Liver (tissue), 8 donors: ENCODE measurements at regions not wholly inside any gene's neighbourhood (a gene's known extent, or its start where the extent isn't known, plus 50 kb on each side); places are given as distances from the start of the nearest gene placed in this dataset.
"Not testable (repeated sequence)": the region's sequence is repeated elsewhere in the genome, so short reads cannot be mapped to it uniquely, and the experiment has no call there.

Source experiments
- DNase-seq: peaks from one replicate; pipeline ENCODE4 v3.0.0-alpha.2; 2017; ENCODE audit warnings: low spot score
- H3K27ac ChIP-seq, 2 donors: one replicate each; pipeline ENCODE4 v1.7.0; 2013; ENCODE audit warnings: inconsistent platforms in 2 of 2, low read length in 2 of 2, control low read depth in 1 of 2, low read depth in 1 of 2, mild to moderate bottlenecking in 1 of 2
- H3K27me3 ChIP-seq, 4 donors: one replicate each; pipeline versions ENCODE4 v1.6.1 to v1.7.0; 2013; ENCODE audit warnings: low read length in 3 of 4, inconsistent platforms in 1 of 4, mild to moderate bottlenecking in 1 of 4, moderate library complexity in 1 of 4; ENCODE audit not compliant: control insufficient read depth in 4 of 4, insufficient read depth in 4 of 4
- H3K36me3 ChIP-seq, 4 donors: one replicate each; pipeline versions ENCODE4 v1.6.1 to v1.7.0; 2013; ENCODE audit warnings: low read length in 3 of 4, mild to moderate bottlenecking in 3 of 4, low read depth in 1 of 4, moderate library complexity in 1 of 4; ENCODE audit not compliant: control insufficient read depth in 4 of 4, insufficient read depth in 3 of 4
- H3K4me1 ChIP-seq, 4 donors: one replicate each; pipeline versions ENCODE4 v1.6.1 to v1.7.0; 2013; ENCODE audit warnings: low read length in 3 of 4, mild to moderate bottlenecking in 3 of 4, moderate library complexity in 1 of 4; ENCODE audit not compliant: control insufficient read depth in 4 of 4, insufficient read depth in 4 of 4
- H3K4me3 ChIP-seq, 3 donors: one replicate each; pipeline versions ENCODE4 v1.6.1 to v1.7.0; 2013; ENCODE audit warnings: low read length in 3 of 3, control low read depth in 1 of 3, low read depth in 1 of 3, mild to moderate bottlenecking in 1 of 3
- H3K9ac ChIP-seq, 2 donors: one replicate each; pipeline ENCODE4 v1.7.0; 2013; ENCODE audit warnings: low read length in 2 of 2, mild to moderate bottlenecking in 2 of 2, moderate library complexity in 2 of 2, control low read depth in 1 of 2, low read depth in 1 of 2
- H3K9me3 ChIP-seq, 4 donors: one replicate each; pipeline versions ENCODE4 v1.6.1 to v1.7.0; 2013; ENCODE audit warnings: low read length in 3 of 4; ENCODE audit not compliant: control insufficient read depth in 4 of 4
- ATF3 ChIP-seq: IDR thresholded peaks from 2 replicates; pipeline ENCODE4 v1.6.1; 2016; ENCODE audit warnings: antibody characterized with exemption
- EGR1 ChIP-seq, 2 donors: IDR thresholded peaks; 2 replicates each; pipeline ENCODE4 v1.6.1; 2016 to 2018; ENCODE audit warnings: antibody characterized with exemption in 2 of 2, low read depth in 2 of 2
- FOXA1 ChIP-seq: IDR thresholded peaks from 2 replicates; pipeline ENCODE4 v1.6.1; 2016; ENCODE audit warnings: antibody characterized with exemption
- FOXA2 ChIP-seq: IDR thresholded peaks from 2 replicates; pipeline ENCODE4 v1.6.1; 2016; ENCODE audit warnings: antibody characterized with exemption
- GABPA ChIP-seq, 2 donors: IDR thresholded peaks in 1 of 2; conservative IDR thresholded peaks in 1 of 2; 2 replicates each; pipeline ENCODE4 v1.6.1; 2016; ENCODE audit warnings: antibody characterized with exemption in 2 of 2, mild to moderate bottlenecking in 1 of 2, moderate library complexity in 1 of 2
- JUND ChIP-seq, 2 donors: IDR thresholded peaks; 2 replicates each; pipeline ENCODE4 v1.6.1; 2016; ENCODE audit warnings: antibody characterized with exemption in 2 of 2
- NR2F2 ChIP-seq: IDR thresholded peaks from 2 replicates; pipeline ENCODE4 v1.6.1; 2016; ENCODE audit warnings: antibody characterized with exemption
- RAD21 ChIP-seq, 2 donors: IDR thresholded peaks; 2 replicates each; pipeline ENCODE4 v1.6.1; 2016; ENCODE audit warnings: antibody characterized with exemption in 2 of 2, mild to moderate bottlenecking in 2 of 2
- SP1 ChIP-seq: IDR thresholded peaks from 2 replicates; pipeline ENCODE4 v1.6.1; 2018; ENCODE audit warnings: antibody characterized with exemption, mild to moderate bottlenecking
- TAF1 ChIP-seq: conservative IDR thresholded peaks from 2 replicates; pipeline ENCODE4 v1.6.1; 2016; ENCODE audit warnings: antibody characterized with exemption, mild to moderate bottlenecking
- YY1 ChIP-seq: IDR thresholded peaks from 2 replicates; pipeline ENCODE4 v1.6.1; 2016; ENCODE audit warnings: antibody characterized with exemption, mild to moderate bottlenecking
- ZBTB33 ChIP-seq: IDR thresholded peaks from 2 replicates; pipeline ENCODE4 v1.6.1; 2016; ENCODE audit warnings: antibody characterized with exemption
- WGBS: extraction: QIAGEN DNeasy Blood & Tissue Kit; methylation state at CpG from one replicate; pipeline ENCODE4 v1.1.7; 2013; 5-methylcytosine and 5-hydroxymethylcytosine counted together
- TF ChIP-seq, protein P1 (sequence below): fragments of 150-350 bp; IDR thresholded peaks from 2 replicates; pipeline ENCODE4 v1.5.1; 2017; ENCODE audit warnings: improper control_type of control experiment, low read depth, low read length; ENCODE audit not compliant: missing input control
- TF ChIP-seq, protein P2 (sequence below): IDR thresholded peaks from 2 replicates; pipeline ENCODE4 v1.6.1; 2016; ENCODE audit warnings: antibody characterized with exemption
- donor health status: healthy.
- donor health status: healthy.
- donor health status: healthy.
- donor health status: healthy.
- donor health status: healthy.

DNA sequence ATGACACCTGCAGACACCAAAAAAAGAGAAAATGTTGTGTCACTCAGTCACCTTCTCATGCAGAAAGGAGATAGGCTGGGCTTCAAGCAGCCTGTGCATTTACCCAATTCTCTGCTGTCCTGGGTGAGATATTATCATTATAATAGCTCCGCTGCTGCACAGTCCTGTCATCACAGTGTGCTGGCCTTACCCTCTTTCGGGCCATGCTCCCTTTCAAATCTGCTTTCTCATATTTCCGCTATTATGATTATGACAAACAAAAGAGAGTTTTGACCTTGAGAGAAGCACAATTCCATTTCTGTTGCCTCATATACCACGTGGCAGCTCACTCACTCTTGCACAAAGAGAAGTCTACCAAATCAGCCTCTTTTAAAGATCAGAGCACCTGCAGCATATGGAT, 1350.1 kb upstream of the ACO1 start (continued):
- TF ChIP-seq, protein P1, sequence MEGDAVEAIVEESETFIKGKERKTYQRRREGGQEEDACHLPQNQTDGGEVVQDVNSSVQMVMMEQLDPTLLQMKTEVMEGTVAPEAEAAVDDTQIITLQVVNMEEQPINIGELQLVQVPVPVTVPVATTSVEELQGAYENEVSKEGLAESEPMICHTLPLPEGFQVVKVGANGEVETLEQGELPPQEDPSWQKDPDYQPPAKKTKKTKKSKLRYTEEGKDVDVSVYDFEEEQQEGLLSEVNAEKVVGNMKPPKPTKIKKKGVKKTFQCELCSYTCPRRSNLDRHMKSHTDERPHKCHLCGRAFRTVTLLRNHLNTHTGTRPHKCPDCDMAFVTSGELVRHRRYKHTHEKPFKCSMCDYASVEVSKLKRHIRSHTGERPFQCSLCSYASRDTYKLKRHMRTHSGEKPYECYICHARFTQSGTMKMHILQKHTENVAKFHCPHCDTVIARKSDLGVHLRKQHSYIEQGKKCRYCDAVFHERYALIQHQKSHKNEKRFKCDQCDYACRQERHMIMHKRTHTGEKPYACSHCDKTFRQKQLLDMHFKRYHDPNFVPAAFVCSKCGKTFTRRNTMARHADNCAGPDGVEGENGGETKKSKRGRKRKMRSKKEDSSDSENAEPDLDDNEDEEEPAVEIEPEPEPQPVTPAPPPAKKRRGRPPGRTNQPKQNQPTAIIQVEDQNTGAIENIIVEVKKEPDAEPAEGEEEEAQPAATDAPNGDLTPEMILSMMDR = no peak
- TF ChIP-seq FOXA1 (no peak), EGR1 (IDR thresholded peaks at IDR 0.05; ENCODE audit: low read depth in 2 of 2) (no peak), SP1 (no peak), RAD21 (IDR thresholded peaks at IDR 0.05) (no peak), TAF1 (no peak), YY1 (no peak), NR2F2 (no peak), FOXA2 (no peak)

- H3K27me3 ChIP-seq = no peaks in the 10 kb centered on the region
- no peak overlapping the region for H3K4me3 ChIP-seq
- no peaks in the 10 kb centered on the region for H3K4me1 ChIP-seq
- H3K36me3 ChIP-seq = no peaks in the 10 kb centered on the region
- WGBS = 75% methylated on average over 4 of the region's 4 CpGs
- no peak overlapping the region for H3K9ac ChIP-seq
- no peak overlapping the region for H3K27ac ChIP-seq
- TF ChIP-seq TAF1 (no peak), YY1 (no peak), JUND (IDR thresholded peaks at IDR 0.05) (no peak), ATF3 (no peak)
- TF ChIP-seq, protein P2, sequence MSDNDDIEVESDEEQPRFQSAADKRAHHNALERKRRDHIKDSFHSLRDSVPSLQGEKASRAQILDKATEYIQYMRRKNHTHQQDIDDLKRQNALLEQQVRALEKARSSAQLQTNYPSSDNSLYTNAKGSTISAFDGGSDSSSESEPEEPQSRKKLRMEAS = no peak
- TF ChIP-seq, protein P1 = no peak
- no peak for DNase-seq
- no peaks in the 10 kb centered on the region for H3K9me3 ChIP-seq
Measured at GRCh38 chr9:31040564-31040963, 1343.9 kb upstream of the ACO1 start.

GRCh38 chr9:31045810-31046209, 1338.6 kb upstream of the ACO1 start:
- H3K9me3 ChIP-seq = no peaks in the 10 kb centered on the region
- WGBS = 57% methylated on average over 1 of the region's 1 CpG
- no peaks in the 10 kb centered on the region for H3K36me3 ChIP-seq
- no peak for DNase-seq
- TF ChIP-seq GABPA (IDR thresholded peaks at IDR 0.05 in 1 of 2, conservative IDR thresholded peaks at IDR 0.05 in 1 of 2) (no peak), EGR1 (IDR thresholded peaks at IDR 0.05; ENCODE audit: low read depth in 2 of 2) (no peak), ZBTB33 (no peak), YY1 (no peak), FOXA1 (no peak), SP1 (no peak), NR2F2 (no peak)
- H3K4me3 ChIP-seq = no peak overlapping the region
- no peaks in the 10 kb centered on the region for H3K4me1 ChIP-seq
- no peaks in the 10 kb centered on the region for H3K27me3 ChIP-seq
- H3K27ac ChIP-seq = no peak overlapping the region
- H3K9ac ChIP-seq = no peak overlapping the region

DNA sequence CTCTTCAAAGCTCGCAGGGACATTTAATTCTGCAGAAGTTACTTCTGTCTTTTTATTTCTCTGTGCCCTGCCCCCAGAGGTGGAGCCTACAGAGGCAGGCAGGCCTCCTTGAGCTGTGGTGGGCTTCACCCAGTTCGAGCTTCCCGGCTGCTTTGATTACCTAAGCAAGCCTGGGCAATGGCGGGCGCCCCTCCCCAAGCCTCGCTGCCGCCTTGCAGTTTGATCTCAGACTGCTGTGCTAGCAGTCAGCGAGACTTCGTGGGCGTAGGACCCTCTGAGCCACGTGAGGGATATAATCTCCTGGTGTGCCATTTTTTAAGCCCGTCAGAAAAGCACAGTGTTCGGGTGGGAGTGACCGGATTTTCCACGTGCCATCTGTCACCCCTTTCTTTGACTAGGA, 1322.9 kb upstream of the ACO1 start:
- H3K9ac ChIP-seq, H3K36me3 ChIP-seq, H3K27me3 ChIP-seq, H3K4me3 ChIP-seq, H3K4me1 ChIP-seq, H3K9me3 ChIP-seq, DNase-seq, H3K27ac ChIP-seq: not testable (repeated sequence)
- 74% methylated on average over 15 of the region's 15 CpGs for WGBS
